Stimulated activated CD8-positive, alpha-beta memory T cell treated with anti-CD3 and anti-CD28 coated beads, Interleukin-4, amount 100 ng/mL, for 48 hours (primary cell): ENCODE measurements at regions not wholly inside any gene's neighbourhood (a gene's known extent, or its start where the extent isn't known, plus 50 kb on each side); places are given as distances from the start of the nearest gene placed in this dataset.

Source experiments
- DNase-seq: peaks from one replicate; pipeline ENCODE4 v3.0.0-alpha.2; 2020

DNA sequence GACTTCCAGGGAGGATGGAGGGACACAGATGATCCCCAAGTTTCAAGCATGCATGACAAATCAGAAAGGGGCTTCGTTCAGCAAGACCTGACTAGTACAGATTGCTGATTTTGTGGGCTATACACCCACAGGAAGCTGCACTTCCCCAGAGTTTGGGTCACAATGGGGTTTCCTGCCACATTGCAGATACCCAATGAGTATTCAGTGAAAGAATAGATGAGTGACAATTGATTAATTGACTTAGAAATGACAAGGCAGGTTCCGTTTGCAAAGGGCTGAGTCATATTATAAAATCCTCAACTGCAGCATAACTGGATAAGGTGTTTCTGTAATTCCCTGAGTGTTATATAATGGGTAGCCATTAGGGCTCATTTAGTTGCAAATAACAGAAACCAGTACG is 146.6 kb upstream of the TBL1X start:
- DNase-seq: no peak

DNA sequence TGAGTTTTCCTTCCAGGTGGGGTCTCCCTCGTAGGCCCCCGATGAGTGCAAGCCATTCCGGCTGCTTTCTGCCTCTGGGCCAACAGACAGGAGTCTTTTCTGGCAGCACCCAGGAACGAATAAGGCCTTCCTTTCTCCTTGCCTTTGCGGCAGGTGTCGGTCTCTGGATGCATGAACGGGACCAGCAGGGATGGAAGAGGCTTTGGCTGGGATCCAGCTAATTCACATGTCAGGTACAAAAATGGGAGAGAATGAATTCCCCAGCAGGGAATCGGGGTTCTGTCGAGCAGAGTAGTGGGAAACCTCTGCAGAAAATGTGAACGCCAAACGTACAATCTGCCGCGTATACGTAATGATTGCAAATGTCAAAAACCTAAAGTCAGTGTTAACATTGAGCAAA is 146.1 kb upstream of the TBL1X start:
- no peak for DNase-seq

DNA sequence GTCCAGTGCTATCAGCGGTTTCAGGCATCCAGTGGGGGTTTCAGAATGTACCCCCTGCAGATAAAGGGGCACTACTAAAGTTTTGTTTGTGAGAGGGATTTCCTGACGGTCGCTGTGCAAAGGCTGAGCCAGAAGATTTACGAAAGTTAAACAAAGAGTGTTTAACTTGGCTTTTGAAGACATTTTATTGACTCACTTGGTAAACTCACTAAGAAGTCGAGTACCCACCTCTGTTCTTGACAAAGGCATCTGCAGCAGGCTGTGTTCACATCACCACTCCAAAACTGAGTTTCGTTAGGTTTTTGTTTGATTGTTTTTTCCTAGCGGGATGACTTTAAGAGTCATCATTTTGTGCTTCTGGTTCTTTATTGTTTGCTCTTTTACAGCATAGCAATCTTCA is 143.9 kb upstream of the TBL1X start:
- DNase-seq: no peak

DNA sequence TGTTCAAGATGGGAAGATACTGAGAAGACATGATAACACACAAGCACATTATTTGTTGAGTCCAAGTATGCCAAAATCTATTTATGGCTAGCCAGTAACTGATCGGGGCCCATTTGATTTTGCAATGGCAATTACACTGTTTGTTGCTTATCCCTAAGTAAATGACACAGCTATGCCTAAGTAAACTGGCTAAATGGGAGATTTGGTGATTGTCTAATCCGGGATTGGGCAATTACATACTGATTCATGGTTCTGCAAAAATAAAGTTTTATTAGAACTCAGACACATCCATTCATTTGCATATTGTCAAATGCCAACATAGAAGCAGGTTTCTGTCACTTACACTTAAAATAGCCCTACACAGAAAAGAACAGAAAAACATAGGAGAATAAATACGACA is 140.2 kb upstream of the TBL1X start:
- no peak for DNase-seq

DNA sequence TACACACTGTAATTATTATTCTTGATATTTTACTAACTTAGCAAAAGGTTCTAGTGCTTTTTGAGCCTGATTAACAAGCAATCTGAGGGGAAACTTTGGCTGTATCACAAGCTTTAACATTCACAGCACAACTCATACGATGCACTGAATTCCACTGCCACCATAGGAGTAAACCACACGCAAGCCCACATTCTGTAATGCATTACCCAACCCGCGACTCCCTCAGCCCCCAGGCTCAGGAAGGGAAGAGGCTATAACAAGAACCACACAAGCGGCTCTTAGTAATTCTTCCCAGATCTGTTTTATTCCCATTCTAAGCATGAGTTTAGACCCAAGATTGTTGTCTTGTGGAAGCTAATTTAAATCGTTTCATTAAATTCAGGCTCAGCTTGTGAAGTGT is 138.5 kb upstream of the TBL1X start:
- no peak for DNase-seq

DNA sequence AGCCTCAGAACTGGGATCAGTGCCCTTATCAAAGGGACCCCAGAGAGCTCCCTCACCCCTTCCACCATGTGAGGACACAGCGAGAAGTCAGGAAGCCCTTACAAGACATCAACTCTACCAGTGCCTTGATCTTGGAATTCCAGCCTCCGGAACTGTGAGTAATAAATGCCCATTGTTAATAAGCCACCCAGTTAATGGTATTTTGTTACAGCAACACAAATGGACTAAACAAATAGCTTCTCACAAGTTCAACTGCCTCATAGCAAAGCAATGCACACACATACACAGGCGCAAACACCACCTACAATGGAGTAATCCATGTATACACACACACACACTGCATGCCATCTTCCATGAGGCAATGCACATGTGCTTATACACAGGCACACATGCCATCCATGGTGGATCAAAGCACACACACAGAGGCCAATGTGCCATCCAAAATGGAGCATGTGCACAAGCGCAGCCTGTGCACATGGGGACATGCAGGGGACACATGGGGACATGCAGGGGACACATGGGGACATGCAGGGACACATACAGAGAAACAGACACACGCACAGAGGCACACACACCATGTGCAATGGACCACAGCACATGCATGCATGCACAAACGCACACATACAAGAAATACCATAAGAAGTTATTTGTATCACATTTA is 137.6 kb upstream of the TBL1X start:
- no peak for DNase-seq

DNA sequence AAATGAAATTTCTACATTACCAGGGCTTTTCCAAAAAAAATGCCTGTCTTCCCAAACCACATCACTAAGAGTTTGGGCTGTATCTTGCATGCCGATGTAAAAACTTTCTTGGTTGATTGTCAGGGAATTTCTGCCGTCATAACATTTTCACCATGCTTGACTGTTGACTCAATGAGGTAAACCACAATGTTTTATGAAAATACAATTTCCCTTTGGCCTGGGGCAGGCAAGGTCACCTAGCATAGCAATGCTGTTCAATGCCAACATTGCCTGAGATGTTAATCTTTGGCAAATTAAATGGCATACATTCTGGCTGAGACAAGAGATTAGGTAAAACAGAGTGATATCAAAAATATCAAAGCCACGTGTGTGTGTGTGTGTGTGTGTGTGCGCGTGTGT is 137.1 kb upstream of the TBL1X start:
- no peak for DNase-seq

DNA sequence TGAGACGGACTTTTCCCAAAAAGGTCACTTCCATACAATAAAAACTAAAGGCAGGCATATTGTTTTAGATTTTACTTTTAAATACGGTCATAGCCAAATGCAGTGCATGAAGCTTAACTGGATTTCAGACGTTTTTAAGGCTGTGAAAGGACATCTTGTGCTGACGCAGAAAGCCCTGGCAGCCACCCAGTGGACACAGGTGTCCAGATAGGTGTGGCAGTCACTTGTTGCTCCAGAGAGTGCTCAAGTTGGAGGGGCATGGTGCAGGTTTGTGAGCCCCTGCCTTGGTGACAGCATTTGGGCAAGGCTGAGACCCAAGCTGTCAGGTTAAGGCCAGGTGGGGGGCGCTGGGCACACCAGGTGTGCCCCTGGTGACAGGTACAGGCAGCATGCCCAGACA is 135.8 kb upstream of the TBL1X start:
- no peak for DNase-seq

DNA sequence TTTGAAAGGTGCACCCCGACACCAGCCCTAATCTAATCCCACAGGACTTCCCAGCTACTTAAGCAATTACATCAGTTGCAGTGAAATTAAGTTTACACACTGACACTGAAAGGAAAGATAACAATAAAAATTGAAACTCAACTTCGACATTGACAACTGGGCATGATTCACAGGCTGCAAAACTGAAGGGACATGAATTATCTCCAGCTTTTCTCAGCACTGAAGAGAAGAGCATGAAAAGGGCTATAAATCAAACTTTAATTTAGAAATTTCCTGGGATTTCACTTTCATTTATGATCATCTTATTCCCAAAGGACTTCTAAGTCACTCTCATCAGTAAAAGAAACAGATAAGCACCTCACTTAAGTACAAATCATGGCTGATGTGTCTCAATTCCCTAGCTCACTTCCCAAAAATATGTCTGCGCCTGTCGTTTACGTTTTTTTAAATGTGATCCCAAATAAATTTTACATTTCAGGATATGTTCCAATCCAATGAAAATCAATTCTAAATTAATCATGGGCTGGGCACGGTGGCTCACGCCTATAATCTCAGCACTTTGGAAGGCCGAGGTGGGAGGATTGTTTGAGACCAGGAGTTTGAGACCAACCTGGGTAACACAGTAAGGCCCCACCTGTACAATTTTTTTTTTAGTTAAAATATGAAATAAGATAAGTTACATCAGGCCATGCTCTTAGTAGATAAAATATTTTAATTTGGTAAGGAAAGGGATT is 134.4 kb upstream of the TBL1X start:
- no peak for DNase-seq

DNA sequence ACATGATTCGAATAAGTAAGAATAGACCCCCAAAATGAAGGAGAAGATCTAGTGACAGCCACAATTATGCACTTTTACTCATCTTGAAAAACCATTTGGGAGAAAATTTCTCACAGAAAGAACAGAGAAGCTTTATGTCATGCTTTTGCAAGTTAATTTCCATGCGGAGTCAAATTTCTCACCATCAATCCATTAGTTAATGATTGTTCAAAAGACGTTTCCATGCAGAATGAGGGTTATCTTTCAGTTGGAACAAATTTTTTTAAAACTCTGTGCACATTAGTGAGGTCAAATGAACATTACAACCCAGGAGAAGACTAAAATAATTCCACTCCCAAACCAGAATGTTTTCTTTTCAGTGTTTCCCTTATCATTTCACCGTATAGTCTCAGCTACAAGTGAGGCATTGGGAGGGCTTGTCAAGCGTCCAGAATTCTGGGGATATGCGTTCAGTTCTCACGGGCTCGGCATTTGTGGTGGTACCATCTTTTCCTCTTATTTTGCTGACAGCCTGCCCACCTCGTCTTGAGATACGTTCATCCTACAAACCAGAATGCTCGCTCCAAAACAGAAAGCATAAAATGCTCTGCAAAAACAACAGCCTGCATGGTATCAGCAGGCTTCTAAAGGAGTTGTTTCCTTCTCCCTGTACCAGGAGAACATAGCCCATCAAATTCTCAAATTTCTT is 130.8 kb upstream of the TBL1X start:
- no peak for DNase-seq

DNA sequence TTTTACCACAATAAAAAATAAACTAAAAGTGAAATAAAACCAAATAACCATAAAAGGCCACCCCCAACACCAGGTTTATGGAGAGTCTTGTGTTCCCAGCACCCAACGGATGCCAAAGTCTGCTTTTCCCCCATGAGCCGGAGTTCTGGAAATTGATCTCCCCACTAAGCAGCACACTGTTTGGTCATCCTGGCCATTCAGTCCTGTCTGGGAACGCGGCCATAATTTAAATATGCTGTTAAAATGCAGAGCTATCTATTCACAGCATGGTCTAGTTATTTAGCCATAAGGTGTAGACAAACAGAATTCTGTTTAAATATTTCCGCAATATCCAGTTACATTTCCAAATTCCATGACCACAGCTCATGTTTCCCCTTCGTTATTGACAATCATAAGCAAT is 129.6 kb upstream of the TBL1X start:
- DNase-seq: no peak

DNA sequence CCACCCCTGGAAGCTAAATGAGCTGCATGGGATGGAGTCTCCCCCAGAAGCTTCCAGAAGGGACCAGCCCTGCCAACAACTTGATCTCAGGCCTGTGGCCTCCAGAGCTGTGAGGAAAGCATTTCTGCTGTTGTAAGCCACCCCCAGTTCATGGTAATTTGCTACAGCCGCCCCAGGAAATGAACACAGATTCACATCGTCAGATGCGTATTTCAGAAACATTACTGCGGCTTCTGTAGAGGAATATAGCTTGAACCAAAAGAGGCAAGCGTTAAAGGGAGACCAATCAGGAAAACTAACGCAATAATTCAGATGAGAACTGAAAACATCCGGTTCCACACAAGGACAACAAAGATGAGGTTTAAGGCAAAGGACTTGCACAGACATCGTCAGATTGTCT is 128.4 kb upstream of the TBL1X start:
- no peak for DNase-seq

DNA sequence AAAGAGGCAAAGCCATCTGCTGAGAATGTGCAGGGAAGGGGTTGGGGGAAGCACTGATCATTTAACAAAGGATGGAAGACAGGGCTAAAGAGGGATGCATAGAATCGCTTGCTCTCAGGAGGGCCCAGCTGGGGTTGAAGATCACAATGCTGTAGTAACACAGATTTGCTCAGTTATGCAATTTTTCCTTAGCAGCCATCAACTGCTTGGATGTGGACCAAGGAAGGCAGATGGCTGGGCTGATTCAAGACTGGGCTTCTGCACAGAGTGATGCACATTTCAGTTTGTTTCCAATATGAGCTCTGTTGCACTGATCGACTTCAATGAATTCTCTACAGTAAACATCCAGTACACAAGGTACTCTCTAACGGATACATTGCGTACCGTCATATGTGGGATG is 127.8 kb upstream of the TBL1X start:
- DNase-seq: no peak

DNA sequence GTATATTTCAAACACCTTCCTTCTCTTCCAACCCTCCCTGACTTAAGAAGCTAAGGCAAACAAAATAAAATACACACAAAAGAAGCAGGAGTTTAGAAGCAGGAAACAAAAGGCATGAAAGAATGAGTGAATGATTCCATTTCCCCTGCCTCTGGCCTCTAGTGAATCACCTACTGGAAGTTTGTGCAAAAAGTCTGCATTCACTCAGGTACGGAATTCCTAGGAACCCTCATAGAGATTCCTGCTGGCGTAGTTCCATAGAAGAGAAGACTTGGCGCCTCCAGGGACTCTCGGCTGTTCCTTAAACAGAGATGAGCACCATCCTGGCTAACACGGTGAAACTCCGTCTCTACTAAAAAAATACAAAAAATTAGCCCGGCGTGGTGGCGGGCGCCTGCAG is 125.9 kb upstream of the TBL1X start:
- no peak for DNase-seq

DNA sequence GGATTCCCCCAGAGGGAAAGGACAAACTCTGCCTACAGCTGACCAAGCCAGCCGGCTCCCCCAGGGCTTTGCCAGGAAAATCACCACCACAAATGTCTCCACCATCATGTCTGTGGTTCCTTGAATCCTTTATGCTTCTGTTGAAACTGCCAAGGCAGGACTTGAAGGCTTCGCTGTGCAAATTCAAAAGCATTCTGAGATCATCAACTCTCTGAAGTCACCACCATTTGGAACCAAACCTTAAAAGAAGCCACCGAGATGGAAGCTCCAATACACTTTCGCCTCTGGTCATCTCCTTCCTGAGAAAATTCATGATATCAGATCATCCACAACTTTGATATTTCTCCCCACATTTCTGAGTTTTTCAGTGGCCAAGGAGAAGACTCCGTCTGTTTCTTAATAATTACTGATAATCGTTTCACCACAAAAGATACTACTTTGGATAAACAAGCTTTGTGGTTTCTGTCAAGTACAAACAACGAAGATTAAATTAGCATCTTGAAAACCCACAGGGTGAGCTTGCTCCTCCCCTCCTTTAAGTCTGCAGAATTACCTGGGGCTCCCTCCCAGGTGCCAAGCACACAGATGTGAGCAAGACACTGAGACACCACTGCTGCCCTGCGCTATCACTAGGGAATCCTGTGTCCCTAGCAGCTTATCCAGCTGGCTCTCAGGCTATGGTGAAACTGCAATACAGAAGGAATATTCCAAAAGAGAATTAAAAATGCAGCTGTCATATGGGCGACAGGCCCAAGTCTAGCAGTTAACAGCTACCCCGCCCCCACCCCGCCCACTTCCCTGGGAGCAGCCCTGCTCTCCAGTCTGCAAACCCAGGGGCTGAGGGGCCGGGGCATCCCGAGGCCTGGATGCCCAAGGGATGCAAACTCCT is 125.0 kb upstream of the TBL1X start:
- DNase-seq: no peak

DNA sequence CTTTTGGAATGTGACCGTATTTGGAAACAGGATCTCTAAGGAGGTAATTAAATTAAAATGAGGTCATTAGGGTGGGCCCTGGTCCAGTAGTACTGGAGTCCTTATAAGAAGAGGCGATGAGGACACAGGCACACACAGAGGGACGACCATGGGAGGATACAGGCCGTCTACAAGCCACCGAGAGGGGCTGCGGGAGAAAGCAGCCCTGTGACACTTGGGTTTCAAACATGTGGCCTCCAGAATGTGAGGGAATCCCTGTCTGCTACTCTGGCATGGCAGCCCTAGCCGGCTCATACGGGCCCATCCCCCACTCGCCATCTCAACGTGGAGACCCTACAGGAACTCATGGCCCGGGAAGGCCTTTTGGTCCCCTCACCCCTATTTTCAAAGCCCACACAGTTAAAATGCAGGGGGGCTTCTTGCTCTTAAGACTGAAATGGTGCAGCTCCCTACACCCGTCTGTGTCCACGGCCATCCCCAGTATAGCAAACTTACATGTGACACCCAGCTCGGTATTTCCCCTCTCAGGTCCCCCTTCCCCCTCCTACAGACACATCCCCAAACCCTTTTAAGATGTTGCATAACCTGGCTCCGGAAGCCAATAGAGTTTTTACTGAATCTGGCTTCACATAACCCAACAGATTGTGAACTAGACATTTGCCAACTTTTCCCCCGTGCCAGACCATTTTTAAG is 124.1 kb upstream of the TBL1X start:
- no peak for DNase-seq

DNA sequence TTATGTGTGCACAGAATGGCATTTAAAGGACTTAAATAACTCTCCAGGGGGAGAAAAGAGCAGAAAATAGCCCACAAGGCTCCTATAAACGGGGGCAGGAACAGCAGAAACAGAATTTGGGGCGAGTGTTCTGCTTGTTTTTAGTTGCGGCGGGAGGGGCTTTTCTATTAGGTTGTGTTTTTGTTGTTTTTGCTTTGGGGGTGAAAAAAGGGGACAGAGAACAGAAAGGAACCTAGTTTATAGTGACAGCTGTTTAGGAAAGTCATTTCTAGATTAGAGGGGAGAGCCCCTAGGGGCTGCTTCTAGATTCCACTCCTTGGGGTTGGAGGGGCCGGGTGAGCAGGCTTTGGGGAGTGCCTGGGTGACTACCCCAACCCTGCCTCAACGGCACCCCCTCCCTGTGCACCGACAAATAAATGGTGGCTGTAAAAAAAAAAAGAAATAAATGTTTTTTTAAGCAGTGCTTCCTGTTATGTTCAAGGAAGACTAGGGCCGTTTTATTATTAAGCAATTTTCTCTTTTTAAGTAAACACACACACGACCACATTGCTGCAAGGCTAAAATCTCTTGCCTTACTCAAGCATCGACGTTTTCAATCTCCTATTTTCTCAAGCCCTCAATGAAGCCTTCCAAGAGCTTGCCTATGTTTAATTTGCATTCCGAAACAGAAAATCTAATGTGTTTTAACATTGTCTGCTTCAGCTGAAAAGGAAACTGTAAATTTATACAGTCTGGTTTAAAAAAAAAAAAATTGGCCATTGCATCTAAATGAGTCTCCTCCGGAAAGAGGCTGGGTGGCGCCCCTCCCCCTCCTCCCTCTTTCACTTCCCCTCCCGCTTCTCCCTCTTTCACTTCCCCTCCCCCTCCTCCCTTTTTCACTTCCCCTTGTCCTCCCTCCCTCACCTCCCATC is 123.3 kb upstream of the TBL1X start:
- peak; percentile 65 for DNase-seq

DNA sequence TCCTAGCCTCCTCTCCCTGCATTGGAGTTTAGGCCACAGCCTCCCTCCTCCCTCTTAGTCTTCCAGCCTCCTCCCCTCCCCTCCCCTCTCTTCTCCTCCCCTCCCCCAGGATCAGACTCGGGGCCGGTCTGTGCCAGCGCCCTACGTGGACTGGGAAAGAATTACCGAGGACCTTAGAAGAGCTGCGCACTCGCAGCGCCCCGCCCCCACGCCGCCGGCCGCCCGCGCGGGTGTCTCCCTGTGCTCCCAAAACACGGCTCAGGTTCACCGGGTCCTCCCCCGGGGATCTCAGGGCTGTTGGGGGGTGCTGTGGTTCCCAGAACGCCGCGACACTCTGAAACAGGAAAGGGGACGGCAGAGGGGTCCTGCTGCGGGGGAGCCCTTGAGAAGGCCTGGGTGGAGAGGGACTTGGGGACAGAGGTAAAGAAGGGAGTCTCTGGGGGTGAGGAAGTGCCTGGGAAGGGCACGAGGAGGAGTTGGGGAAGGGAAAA is 122.3 kb upstream of the TBL1X start:
- DNase-seq: peak; percentile 62

DNA sequence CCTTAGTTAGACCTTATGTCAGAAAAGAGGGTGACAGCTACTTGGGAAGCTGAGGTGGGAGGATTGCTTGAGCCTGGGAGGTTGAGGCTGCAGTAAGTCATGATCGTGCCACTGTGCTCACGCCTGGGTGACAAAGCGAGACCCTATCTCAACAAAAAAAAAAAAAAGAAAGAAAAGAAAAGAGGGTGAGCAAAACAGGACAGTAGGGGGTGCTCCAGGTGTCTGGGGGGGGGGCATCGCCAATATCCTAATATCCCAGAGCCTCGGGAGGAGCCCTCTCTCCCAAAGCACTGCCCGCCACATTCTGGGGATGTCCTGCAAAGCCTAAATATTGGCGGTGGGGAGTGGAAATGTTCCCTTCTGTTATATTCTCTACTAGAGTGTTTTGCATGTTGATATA is 120.9 kb upstream of the TBL1X start:
- DNase-seq: no peak

DNA sequence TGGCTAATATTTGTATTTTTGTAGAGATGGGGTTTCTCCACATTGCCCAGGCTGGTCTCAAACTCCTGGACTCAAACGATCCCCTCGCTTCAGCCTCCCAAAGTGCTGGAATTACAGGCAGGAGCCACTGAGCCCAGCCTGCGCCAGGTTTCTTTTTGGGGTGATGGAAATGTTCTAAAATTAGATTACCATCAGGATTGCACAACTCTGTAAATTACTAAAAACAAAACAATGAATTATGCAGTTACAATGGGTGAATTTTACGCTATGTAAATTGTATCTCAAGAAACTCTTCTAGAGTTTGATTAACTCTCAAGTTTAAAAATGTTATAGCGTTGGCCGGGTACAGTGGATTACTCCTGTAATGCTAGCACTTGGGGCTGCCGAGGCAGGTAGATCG is 118.9 kb upstream of the TBL1X start:
- DNase-seq: no peak
